Fibroblast of lung (primary cell): ENCODE measurements at regions not wholly inside any gene's neighbourhood (a gene's known extent, or its start where the extent isn't known, plus 50 kb on each side); places are given as distances from the start of the nearest gene placed in this dataset.

Experiments used
- CTCF ChIP-seq, 2 donors: IDR thresholded peaks in 1 of 2; conservative IDR thresholded peaks in 1 of 2; 1 replicate in 1 of 2; 2 replicates in 1 of 2; pipeline ENCODE4 v1.5.1; 2011 to 2012; ENCODE audit warnings: low read length in 2 of 2, control low read depth in 1 of 2, inconsistent platforms in 1 of 2, low read depth in 1 of 2, mild to moderate bottlenecking in 1 of 2
- EZH2 ChIP-seq: IDR thresholded peaks from 2 replicates; pipeline ENCODE4 v1.5.1; 2012; ENCODE audit warnings: low read length, control low read depth, mild to moderate bottlenecking; ENCODE audit errors: missing control alignments

DNA sequence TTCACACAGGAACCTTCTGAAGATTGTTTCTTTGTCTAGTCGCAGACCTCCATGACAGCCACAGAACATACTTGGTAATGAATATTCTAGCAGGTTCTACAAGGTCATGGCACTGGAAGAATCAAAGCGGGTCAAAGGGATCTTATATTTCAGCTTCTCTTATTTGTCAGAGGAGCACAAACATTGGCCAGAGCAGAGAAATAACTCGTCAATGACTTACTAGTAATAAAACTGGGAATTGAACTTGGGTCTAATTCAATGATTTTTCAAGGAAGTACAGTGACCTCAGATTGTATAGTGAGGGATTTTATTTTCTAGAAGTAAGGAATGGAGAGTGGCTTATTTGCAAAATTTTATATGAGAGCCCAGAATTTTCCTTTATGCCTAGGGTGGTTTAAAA, 290.8 kb upstream of the PLXNA2 start:
- no peak for TF ChIP-seq CTCF (conservative IDR thresholded peaks at IDR 0.05 in 1 of 2, IDR thresholded peaks at IDR 0.05 in 1 of 2; ENCODE audit: low read depth in 1 of 2, low read length in 2 of 2)
- TF ChIP-seq EZH2 = no peak
